ENCODE measurements at regions not wholly inside any gene's neighbourhood (a gene's known extent, or its start where the extent isn't known, plus 50 kb on each side); places are given as distances from the start of the nearest gene placed in this dataset.

DNA sequence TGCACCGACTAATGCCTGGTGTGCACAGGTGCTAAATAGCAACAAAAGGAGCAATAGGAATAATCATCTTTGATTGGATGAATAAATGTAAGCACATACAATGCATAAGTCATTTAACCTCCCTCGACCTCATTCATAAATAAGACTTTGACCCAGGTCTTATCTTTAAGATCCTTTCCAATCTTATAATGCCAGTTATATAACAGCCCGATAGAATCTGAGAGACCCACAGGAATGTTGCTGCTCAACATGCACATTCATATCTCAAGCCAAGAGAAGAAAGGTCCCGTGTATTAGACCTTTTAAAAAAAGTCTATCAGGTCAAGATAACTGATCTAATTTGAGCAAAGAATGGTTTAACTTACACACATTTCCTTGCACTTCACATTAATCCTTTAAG is 146.8 kb upstream of the SOX9 start:
- no peak for DNase-seq

GRCh38 chr17:71975331-71975801 is 145.5 kb upstream of the SOX9 start:
- no peak for DNase-seq

DNA sequence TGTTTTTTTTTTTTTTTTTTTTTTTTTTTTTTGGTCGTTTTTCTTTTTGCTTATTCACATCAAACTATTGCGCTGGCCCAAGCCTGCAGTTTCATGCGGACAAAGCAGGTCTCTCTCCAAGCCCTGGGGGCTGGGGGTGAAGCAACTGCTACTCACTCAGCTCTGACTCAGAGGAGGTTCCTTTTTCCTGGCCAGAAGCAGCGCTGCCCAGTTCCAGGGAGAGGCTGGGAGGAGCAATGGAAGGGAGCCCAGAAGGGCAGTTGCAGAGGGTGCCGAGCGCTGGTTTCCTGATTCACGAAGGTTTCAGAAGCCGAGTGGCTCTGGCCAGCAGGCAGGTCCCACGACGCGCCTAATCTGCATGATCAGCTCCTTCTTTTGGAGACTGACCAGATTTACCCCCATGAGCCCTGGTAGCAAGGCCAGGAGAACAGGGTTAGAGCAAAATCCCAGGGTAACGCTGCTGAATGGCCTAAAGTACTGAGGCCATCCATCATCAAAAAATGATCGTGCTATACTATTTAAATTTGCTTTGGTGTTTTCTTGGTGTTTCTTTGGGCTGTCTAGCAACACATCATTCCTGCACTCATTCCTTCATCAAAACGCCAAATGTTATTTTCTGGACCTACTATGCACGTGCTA is 144.7 kb upstream of the SOX9 start:
- no peak for DNase-seq

- DNase-seq, result no peak
Observed at GRCh38 chr17:71978435-71978834, 142.4 kb upstream of the SOX9 start.

GRCh38 chr17:71980171-71980570 is 140.6 kb upstream of the SOX9 start:
- no peak for DNase-seq

DNA sequence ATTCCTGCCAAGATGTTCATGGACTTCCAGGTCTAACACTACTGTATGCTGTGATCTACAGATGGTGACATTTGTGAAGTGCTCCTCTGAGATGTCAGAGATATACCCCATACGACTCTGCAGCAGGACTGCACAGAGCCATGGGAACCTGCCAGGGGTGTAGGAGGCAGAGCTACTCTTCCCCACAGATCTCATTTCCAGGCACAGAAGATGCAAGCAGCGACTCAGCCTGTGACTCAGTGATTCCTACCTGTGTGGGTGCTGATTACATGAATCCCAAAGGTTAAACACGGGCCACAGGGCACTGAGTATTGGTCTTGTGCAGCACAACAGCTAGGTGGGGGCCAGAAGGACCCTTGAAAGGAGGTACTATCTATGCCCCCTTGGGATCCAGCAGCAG is 137.0 kb upstream of the SOX9 start:
- peak; percentile 32 for DNase-seq

DNA sequence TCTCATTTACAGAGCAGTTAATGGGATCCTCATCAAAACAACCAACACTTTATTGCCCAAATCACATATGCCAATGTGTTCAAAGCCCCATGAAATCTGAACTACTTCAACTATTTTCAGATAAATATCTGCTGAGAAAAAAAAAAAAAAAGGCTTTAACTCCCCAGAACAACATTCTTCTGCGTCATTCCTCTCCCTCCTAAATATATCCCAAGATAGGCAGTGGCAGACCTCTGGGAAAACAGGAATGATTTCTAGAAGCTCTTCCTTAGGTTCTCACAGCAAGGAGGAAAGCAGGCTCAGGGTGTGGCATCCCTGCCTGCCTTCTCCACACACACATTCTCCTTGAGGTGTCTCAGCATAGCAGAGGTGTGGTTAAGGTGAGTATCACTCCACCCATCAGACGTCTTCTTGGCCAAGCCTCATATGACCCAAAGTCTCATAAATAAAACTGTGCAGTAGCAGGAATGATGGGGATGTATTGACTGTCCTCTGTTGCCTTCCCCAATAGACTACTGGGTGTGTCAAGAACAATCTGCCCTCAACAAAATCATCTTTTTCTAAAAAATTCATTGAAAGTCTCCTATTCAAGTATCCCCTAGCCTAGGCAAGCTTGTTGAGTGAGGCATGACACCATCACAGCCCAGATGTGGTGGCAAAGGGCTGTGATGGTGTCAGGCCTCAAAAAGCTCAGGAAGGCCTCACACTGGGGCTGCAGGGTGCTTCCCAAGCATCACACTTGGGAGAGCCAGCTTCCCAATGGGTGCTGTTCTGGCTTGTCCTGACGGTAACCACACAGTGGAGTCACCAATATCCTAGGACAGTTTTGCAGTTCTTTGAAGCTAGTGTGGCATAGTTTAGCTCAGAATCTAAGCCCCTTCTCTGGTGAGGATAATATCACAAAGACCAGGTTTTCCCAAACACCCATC is 135.4 kb upstream of the SOX9 start:
- no peak for DNase-seq

GRCh38 chr17:71986886-71987285 is 133.9 kb upstream of the SOX9 start:
- DNase-seq, result no peak

DNA sequence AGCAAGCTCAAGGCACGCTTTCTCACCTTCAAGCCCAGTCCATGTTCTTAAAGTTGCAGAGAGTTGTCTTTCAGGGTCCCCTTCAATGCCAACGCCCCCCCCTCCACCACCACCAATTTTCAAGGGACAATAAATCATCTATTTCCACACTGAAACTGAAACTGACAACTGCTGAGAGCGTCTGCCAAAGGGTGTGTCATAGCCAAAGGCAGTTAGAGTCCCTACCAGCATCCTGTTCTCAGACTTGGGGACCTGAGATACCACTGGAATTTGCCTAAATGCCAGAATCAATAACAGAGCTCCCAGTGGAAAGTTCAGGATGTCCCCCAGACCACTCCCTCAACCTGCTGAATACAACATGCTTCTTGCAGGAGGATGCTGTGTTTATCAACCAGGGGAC is 133.2 kb upstream of the SOX9 start:
- DNase-seq, result no peak

- DNase-seq, result no peak
Observed at GRCh38 chr17:71989117-71989516, 131.7 kb upstream of the SOX9 start.

DNA sequence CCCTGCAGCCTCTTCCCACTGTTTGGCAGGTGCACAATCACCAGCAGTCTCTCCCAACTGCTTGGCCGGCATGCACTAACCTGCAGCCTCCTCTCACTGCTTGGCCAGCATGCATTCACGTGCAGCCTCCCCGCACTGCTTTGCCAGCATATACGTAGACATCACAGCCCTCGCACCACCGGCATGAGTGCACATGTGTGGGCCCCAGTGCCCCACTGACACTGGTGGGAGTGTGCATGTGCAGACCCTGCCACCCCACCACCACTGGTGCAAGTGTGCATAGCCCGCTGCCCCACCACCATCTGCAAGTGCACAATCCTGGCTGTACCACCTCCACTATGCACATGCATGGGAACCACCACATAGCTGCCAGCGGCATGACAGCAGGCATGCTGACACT is 127.5 kb upstream of the SOX9 start:
- no peak for DNase-seq

DNA sequence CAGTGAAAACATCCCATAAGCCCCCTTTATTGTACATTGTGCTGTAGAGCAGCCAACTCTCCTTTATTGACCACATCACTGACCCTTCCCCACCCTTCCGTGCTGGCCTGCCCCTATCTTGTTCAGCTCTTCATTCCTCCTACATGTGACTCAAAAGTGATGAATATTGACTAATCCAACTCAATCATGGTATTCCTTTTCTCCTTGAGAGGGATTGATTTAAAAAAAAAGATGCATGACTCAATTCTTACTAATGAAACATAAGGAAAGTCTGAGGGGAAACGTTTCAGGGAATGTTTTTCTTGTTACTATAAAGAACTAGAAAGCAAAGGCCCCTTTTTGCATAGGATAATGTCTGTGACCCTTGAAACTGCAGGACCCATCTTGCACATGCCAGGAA is 125.2 kb upstream of the SOX9 start:
- no peak for DNase-seq

DNA sequence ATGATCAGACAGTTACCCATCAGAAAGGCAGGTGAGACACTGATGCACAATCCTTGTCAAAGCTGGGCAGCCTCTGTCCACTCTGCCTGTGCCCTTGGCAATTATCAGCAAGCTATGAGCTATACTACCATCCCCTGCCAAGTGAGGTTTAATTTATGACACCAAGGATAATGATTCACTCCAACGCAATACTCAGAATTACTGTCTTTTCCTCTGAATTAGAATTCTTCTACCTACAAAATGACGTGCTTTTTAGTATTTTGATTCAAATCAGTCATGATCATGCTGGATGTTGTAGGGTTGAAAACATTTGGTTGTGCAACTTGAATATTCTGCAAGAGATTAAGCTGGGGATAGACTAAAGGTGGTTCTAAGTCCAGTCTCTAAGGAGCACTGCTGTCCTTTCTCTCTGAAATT is 116.8 kb upstream of the SOX9 start:
- no peak for DNase-seq

DNA sequence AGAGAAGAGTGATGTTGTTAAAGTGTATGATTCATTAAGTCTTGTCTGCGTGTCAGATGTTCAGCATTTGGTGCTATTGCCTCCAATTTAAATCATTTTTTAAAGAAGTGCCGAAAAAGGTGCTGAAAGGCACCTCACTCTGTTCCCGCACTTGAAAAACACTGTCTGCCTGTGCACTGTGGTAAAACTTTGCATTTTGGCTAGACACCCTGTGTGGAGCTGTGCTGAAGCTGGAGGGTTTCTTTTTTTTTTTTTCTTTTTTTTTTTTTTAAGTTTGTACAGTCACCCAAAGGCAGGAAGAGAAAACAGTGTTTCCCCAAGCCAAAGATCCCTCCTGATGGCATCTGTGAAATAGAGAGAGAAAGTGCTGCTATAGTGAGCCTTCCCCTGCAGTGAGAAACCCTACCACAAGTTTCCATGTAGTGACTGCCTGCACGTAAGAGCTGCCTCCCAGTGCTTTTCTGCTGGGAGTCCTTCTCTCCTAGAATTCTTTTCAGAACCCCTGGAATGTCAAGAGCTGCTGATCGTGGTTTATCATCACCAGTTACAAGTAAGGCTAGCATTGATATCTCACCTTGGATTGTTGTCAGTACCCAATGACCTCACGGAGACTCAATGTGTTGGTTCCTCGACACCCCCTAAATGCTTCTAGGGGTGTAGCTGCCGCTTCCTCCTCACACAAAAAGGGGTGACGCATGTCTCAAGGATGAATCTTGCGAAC is 116.0 kb upstream of the SOX9 start:
- no peak for DNase-seq

- DNase-seq, result no peak
Observed at GRCh38 chr17:72005332-72006163, 115.3 kb upstream of the SOX9 start.

GRCh38 chr17:72008236-72008876 is 112.5 kb upstream of the SOX9 start:
- no peak for DNase-seq

- no peak for DNase-seq
Observed at GRCh38 chr17:72011561-72011960, 109.3 kb upstream of the SOX9 start.

GRCh38 chr17:72021417-72022041 is 99.3 kb upstream of the SOX9 start:
- DNase-seq, result no peak

DNA sequence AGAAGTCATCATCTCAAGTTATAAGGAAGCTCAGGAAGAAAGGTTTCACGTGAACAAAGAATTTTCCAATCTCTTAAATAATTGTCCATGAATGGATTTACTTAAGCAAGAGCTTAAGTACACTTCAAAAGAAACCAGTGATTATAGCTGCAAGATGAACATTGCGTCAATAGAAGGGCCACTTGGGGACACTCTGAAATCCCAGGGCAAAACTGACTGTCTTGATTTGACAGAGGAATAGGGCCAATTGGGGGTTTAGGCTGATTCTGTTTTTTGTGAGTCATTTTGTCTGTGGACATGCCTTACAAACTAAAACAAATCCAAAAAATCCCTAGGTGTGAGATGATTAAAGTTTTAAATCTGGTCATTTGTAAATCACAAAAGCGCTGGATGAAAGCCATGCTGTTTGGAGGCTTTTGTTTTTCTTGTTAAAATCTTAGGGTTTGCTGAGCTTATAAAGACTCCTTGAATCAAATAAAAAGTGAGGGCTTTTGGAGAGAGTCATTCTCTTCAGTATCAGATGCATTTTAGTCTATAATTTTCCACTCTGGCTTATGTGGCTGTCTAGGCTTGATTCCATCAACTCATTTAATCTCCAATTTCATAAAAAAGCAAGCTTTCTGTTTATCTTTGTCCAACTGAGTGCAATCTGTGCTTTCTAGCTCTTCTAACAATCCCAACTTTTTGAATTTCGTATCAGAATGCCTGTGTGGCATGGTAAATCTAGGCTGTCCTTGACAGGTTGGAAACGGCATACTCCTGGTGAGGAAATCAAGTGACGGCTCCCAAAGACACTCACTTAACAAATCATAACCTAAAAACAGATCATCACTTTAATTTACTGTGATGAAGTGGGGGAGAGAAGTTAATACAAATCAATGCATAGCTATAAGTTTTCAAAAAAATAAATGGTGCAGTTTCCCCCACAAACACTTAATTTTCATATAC is 98.2 kb upstream of the SOX9 start:
- no peak for DNase-seq

DNA sequence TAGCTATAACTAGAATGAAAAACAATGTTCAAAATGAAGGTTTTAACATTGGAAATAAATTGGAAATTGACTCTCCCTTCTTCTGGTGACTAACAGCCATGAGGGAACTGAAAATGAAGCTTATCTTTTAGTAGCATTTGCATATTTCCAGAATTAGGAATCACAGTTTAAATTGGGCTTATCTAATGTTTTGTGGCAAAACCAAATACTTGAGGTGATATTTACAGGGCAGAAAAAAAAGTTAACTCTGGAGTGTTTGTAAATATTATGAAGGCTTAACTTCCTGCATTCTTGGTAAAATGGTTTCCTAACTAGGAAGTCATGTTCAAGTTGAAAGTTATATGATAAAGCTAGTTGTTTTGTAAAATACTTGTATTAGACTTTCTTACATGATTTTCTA is 96.4 kb upstream of the SOX9 start:
- DNase-seq, result no peak

DNA sequence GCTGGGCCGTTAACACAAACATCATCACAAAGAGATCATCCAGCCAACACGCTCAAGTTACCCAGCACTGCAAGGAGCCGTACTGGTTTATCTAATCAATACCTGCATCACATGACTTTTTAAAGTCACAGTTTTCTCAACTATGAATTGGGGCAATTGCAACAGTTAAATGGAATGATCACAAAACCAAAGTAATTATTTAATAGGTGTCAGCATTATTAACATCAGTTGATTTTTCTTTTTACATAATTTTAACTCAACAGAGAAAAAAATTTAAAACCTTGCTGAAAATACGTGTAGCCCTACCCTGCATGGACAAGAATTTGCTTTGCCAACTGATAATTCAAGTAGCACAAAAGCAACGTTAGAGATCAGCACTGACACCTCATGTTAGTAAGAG is 95.7 kb upstream of the SOX9 start:
- DNase-seq, result no peak
